ENCODE measurements at regions not wholly inside any gene's neighbourhood (a gene's known extent, or its start where the extent isn't known, plus 50 kb on each side); places are given as distances from the start of the nearest gene placed in this dataset.

DNA sequence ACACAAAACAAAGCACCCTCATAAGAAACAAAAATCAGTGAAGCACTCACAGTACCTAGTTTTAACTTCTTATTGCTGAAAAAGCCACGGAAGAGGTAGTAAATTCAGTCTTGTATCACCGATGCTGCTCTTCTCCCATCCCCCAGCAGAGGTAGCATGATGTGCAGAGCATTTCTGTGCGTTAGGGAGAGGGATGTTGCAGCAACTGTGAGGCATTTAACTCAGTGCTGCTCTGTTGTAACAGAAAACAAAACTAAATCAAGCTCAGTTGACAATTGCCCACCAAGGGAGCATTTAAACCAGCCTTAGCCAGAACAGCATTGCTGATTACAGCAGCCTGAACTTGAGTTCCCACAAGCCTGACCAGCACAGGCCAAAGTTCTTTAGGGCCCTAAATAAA, 1279.7 kb upstream of the ADGRL3 start:
- TF ChIP-seq, protein P1, sequence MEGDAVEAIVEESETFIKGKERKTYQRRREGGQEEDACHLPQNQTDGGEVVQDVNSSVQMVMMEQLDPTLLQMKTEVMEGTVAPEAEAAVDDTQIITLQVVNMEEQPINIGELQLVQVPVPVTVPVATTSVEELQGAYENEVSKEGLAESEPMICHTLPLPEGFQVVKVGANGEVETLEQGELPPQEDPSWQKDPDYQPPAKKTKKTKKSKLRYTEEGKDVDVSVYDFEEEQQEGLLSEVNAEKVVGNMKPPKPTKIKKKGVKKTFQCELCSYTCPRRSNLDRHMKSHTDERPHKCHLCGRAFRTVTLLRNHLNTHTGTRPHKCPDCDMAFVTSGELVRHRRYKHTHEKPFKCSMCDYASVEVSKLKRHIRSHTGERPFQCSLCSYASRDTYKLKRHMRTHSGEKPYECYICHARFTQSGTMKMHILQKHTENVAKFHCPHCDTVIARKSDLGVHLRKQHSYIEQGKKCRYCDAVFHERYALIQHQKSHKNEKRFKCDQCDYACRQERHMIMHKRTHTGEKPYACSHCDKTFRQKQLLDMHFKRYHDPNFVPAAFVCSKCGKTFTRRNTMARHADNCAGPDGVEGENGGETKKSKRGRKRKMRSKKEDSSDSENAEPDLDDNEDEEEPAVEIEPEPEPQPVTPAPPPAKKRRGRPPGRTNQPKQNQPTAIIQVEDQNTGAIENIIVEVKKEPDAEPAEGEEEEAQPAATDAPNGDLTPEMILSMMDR (IDR thresholded peaks at IDR 0.05; ENCODE audit: insufficient read depth, low read depth, low read length), result no peak
- no peak for TF ChIP-seq EZH2 (IDR thresholded peaks at IDR 0.05; ENCODE audit: insufficient read depth, low read length)

Data from astrocyte (in vitro differentiated cells and primary cell).